HEK293 (cell line): ENCODE measurements at regions not wholly inside any gene's neighbourhood (a gene's known extent, or its start where the extent isn't known, plus 50 kb on each side); places are given as distances from the start of the nearest gene placed in this dataset.

ENCODE experiments used
- HOXC10 ChIP-seq: sonication (generic); formaldehyde crosslinking; IDR thresholded peaks from 2 replicates; pipeline ENCODE4 v1.8.1; 2023; ENCODE audit warnings: mild to moderate bottlenecking, missing genetic modification reagents
- KLF8 ChIP-seq: fragments of 450-650 bp; formaldehyde crosslinking; IDR thresholded peaks from 2 replicates; pipeline ENCODE4 v1.5.1; 2016; ENCODE audit warnings: missing biosample characterization, missing genetic modification characterization
- WT1 ChIP-seq: fragments of 450-650 bp; formaldehyde crosslinking; IDR thresholded peaks from 2 replicates; pipeline ENCODE4 v1.5.1; 2016; ENCODE audit warnings: missing biosample characterization, missing genetic modification characterization
- YY2 ChIP-seq: fragments of 450-650 bp; formaldehyde crosslinking; IDR thresholded peaks from 2 replicates; pipeline ENCODE4 v1.5.1; 2016; ENCODE audit warnings: missing biosample characterization, missing genetic modification characterization
- ZFP37 ChIP-seq: fragments of 450-650 bp; formaldehyde crosslinking; IDR thresholded peaks from 2 replicates; pipeline ENCODE4 v1.5.1; 2016; ENCODE audit warnings: missing biosample characterization, missing genetic modification characterization
- ZNF138 ChIP-seq: fragments of 450-650 bp; formaldehyde crosslinking; IDR thresholded peaks from 2 replicates; pipeline ENCODE4 v1.5.1; 2016; ENCODE audit warnings: missing biosample characterization, missing genetic modification characterization, borderline replicate concordance
- ZNF2 ChIP-seq: fragments of 450-650 bp; formaldehyde crosslinking; IDR thresholded peaks from 2 replicates; pipeline ENCODE4 v1.5.1; 2016; ENCODE audit warnings: missing biosample characterization, missing genetic modification characterization
- ZNF292 ChIP-seq: fragments of 450-650 bp; formaldehyde crosslinking; IDR thresholded peaks from 2 replicates; pipeline ENCODE4 v1.5.1; 2016; ENCODE audit warnings: low read depth, missing biosample characterization, missing genetic modification characterization, borderline replicate concordance
- ZNF426 ChIP-seq: fragments of 450-650 bp; formaldehyde crosslinking; IDR thresholded peaks from 2 replicates; pipeline ENCODE4 v1.5.1; 2017; ENCODE audit warnings: missing biosample characterization, missing genetic modification characterization, mild to moderate bottlenecking, inconsistent platforms, moderate library complexity
- ZNF530 ChIP-seq: fragments of 450-650 bp; formaldehyde crosslinking; IDR thresholded peaks from 2 replicates; pipeline ENCODE4 v1.5.1; 2016; ENCODE audit warnings: low read depth, missing biosample characterization, missing genetic modification characterization
- ZNF658 ChIP-seq: fragments of 450-650 bp; formaldehyde crosslinking; IDR thresholded peaks from 2 replicates; pipeline ENCODE4; 2016; ENCODE audit warnings: missing biosample characterization, missing genetic modification characterization
- ZNF777 ChIP-seq: fragments of 450-650 bp; formaldehyde crosslinking; IDR thresholded peaks from 2 replicates; pipeline ENCODE4 v1.5.1; 2017; ENCODE audit warnings: missing biosample characterization, missing genetic modification characterization, borderline replicate concordance
- ZNF830 ChIP-seq: fragments of 450-650 bp; IDR thresholded peaks from 2 replicates; pipeline ENCODE4 v1.5.0; 2018; ENCODE audit warnings: missing biosample characterization, missing genetic modification characterization, low read depth, mild to moderate bottlenecking, moderate library complexity
- TF ChIP-seq, protein P1 (sequence below): fragments of 450-650 bp; formaldehyde crosslinking; IDR thresholded peaks from 2 replicates; pipeline ENCODE4 v1.5.1; 2016; ENCODE audit warnings: missing biosample characterization, missing genetic modification characterization
- TF ChIP-seq, protein P2 (sequence below): fragments of 450-650 bp; formaldehyde crosslinking; IDR thresholded peaks from 2 replicates; pipeline ENCODE4; 2016; ENCODE audit warnings: missing biosample characterization, missing genetic modification characterization
- TF ChIP-seq, protein P3 (sequence below): fragments of 450-650 bp; formaldehyde crosslinking; IDR thresholded peaks from 2 replicates; pipeline ENCODE4 v1.5.1; 2016; ENCODE audit warnings: missing biosample characterization, missing genetic modification characterization, low read depth
- TF ChIP-seq, protein P4 (sequence below): fragments of 450-650 bp; formaldehyde crosslinking; IDR thresholded peaks from 2 replicates; pipeline ENCODE4 v1.5.1; 2017; ENCODE audit warnings: missing biosample characterization, missing genetic modification characterization
- TF ChIP-seq, protein P5 (sequence below): fragments of 450-650 bp; formaldehyde crosslinking; IDR thresholded peaks from 2 replicates; pipeline ENCODE4 v1.5.1; 2016; ENCODE audit warnings: missing biosample characterization, missing genetic modification characterization
- TF ChIP-seq, protein P6 (sequence below): fragments of 450-650 bp; IDR thresholded peaks from 2 replicates; pipeline ENCODE4 v1.5.1; 2018; ENCODE audit warnings: missing biosample characterization, missing genetic modification characterization
- TF ChIP-seq, protein P7 (sequence below): fragments of 450-650 bp; formaldehyde crosslinking; IDR thresholded peaks from 2 replicates; pipeline ENCODE4 v1.5.1; 2016; ENCODE audit warnings: missing biosample characterization, missing genetic modification characterization
- TF ChIP-seq, protein P8 (sequence below): fragments of 450-650 bp; formaldehyde crosslinking; IDR thresholded peaks from 2 replicates; pipeline ENCODE4 v1.5.1; 2017; ENCODE audit warnings: missing biosample characterization, missing genetic modification characterization
- TF ChIP-seq, protein P9 (sequence below): fragments of 450-650 bp; formaldehyde crosslinking; IDR thresholded peaks from 2 replicates; pipeline ENCODE4 v1.5.1; 2016; ENCODE audit warnings: missing biosample characterization, missing genetic modification characterization
- TF ChIP-seq, protein P10 (sequence below): fragments of 450-650 bp; formaldehyde crosslinking; IDR thresholded peaks from 2 replicates; pipeline ENCODE4 v1.5.1; 2016; ENCODE audit warnings: missing biosample characterization, missing genetic modification characterization

DNA sequence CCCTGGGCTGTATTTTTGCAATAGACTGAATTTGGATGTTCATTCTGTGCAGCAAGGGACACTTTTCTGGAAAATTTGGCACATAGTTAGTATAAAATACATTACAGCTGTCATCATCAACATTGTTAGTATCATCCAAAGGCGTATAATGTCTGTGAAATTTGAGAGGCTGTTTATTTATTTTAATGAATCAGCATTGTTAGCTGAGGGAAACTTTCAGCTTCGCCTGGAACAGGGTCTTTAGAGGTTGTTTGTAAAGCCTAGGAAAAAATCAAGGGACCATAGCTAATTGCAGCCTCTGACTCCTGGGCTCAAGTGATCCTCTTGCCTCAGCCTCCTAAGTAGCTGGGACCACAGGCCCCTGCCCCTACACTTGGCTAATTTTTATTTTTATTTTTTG lies 106.8 kb upstream of the USP24 start (continued):
- TF ChIP-seq ZNF830 (tag by site-specific recombination) (no peak), ZNF292 (no peak), ZFP37 (tag by site-specific recombination) (no peak), WT1 (tag by site-specific recombination) (peak; percentile 25; the same call in 1 of the 2 replicates), HOXC10 (CRISPR knock-in tag) (no peak), ZNF426 (tag by site-specific recombination) (no peak), YY2 (tag by site-specific recombination) (no peak), KLF8 (tag by site-specific recombination) (peak; percentile 40; the same call in 1 of the 2 replicates), ZNF658 (no peak), ZNF138 (tag by site-specific recombination) (no peak), ZNF2 (tag by site-specific recombination) (no peak), ZNF530 (tag by site-specific recombination) (no peak), ZNF777 (tag by site-specific recombination) (no peak)
- TF ChIP-seq, protein P1, sequence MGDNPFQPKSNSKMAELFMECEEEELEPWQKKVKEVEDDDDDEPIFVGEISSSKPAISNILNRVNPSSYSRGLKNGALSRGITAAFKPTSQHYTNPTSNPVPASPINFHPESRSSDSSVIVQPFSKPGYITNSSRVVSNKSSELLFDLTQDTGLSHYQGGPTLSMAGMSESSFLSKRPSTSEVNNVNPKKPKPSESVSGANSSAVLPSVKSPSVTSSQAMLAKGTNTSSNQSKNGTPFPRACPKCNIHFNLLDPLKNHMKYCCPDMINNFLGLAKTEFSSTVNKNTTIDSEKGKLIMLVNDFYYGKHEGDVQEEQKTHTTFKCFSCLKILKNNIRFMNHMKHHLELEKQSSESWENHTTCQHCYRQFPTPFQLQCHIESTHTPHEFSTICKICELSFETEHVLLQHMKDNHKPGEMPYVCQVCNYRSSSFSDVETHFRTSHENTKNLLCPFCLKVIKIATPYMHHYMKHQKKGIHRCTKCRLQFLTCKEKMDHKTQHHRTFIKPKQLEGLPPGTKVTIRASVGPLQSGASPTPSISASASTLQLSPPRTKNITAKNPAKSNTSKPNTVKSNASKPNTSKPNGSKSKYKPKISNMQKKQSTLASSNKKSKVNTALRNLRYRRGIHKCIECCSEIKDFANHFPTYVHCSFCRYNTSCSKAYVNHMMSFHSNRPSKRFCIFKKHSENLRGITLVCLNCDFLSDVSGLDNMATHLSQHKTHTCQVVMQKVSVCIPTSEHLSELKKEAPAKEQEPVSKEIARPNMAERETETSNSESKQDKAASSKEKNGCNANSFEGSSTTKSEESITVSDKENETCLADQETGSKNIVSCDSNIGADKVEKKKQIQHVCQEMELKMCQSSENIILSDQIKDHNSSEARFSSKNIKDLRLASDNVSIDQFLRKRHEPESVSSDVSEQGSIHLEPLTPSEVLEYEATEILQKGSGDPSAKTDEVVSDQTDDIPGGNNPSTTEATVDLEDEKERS (tag by site-specific recombination), result no peak
- TF ChIP-seq, protein P2, sequence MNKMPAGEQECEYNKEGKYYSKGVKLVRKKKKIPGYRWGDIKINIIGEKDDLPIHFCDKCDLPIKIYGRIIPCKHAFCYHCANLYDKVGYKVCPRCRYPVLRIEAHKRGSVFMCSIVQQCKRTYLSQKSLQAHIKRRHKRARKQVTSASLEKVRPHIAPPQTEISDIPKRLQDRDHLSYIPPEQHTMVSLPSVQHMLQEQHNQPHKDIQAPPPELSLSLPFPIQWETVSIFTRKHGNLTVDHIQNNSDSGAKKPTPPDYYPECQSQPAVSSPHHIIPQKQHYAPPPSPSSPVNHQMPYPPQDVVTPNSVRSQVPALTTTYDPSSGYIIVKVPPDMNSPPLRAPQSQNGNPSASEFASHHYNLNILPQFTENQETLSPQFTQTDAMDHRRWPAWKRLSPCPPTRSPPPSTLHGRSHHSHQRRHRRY (tag by site-specific recombination), result no peak
- TF ChIP-seq, protein P3, sequence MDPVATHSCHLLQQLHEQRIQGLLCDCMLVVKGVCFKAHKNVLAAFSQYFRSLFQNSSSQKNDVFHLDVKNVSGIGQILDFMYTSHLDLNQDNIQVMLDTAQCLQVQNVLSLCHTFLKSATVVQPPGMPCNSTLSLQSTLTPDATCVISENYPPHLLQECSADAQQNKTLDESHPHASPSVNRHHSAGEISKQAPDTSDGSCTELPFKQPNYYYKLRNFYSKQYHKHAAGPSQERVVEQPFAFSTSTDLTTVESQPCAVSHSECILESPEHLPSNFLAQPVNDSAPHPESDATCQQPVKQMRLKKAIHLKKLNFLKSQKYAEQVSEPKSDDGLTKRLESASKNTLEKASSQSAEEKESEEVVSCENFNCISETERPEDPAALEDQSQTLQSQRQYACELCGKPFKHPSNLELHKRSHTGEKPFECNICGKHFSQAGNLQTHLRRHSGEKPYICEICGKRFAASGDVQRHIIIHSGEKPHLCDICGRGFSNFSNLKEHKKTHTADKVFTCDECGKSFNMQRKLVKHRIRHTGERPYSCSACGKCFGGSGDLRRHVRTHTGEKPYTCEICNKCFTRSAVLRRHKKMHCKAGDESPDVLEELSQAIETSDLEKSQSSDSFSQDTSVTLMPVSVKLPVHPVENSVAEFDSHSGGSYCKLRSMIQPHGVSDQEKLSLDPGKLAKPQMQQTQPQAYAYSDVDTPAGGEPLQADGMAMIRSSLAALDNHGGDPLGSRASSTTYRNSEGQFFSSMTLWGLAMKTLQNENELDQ (tag by site-specific recombination), result no peak
- TF ChIP-seq, protein P4, sequence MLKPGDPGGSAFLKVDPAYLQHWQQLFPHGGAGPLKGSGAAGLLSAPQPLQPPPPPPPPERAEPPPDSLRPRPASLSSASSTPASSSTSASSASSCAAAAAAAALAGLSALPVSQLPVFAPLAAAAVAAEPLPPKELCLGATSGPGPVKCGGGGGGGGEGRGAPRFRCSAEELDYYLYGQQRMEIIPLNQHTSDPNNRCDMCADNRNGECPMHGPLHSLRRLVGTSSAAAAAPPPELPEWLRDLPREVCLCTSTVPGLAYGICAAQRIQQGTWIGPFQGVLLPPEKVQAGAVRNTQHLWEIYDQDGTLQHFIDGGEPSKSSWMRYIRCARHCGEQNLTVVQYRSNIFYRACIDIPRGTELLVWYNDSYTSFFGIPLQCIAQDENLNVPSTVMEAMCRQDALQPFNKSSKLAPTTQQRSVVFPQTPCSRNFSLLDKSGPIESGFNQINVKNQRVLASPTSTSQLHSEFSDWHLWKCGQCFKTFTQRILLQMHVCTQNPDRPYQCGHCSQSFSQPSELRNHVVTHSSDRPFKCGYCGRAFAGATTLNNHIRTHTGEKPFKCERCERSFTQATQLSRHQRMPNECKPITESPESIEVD (tag by site-specific recombination), result peak; percentile 56; the same call in 1 of the 2 replicates
- TF ChIP-seq, protein P5, sequence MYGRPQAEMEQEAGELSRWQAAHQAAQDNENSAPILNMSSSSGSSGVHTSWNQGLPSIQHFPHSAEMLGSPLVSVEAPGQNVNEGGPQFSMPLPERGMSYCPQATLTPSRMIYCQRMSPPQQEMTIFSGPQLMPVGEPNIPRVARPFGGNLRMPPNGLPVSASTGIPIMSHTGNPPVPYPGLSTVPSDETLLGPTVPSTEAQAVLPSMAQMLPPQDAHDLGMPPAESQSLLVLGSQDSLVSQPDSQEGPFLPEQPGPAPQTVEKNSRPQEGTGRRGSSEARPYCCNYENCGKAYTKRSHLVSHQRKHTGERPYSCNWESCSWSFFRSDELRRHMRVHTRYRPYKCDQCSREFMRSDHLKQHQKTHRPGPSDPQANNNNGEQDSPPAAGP, result 0 out of 2 replicates have a peak, but pooled peaks have one; percentile 21
- TF ChIP-seq, protein P6, sequence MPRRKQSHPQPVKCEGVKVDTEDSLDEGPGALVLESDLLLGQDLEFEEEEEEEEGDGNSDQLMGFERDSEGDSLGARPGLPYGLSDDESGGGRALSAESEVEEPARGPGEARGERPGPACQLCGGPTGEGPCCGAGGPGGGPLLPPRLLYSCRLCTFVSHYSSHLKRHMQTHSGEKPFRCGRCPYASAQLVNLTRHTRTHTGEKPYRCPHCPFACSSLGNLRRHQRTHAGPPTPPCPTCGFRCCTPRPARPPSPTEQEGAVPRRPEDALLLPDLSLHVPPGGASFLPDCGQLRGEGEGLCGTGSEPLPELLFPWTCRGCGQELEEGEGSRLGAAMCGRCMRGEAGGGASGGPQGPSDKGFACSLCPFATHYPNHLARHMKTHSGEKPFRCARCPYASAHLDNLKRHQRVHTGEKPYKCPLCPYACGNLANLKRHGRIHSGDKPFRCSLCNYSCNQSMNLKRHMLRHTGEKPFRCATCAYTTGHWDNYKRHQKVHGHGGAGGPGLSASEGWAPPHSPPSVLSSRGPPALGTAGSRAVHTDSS (tag by site-specific recombination), result no peak
- TF ChIP-seq, protein P7, sequence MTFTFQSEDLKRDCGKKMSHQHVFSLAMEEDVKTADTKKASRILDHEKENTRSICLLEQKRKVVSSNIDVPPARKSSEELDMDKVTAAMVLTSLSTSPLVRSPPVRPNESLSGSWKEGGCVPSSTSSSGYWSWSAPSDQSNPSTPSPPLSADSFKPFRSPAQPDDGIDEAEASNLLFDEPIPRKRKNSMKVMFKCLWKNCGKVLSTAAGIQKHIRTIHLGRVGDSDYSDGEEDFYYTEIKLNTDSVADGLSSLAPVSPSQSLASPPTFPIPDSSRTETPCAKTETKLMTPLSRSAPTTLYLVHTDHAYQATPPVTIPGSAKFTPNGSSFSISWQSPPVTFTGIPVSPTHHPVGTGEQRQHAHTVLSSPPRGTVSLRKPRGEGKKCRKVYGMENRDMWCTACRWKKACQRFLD, result no peak
- TF ChIP-seq, protein P8, sequence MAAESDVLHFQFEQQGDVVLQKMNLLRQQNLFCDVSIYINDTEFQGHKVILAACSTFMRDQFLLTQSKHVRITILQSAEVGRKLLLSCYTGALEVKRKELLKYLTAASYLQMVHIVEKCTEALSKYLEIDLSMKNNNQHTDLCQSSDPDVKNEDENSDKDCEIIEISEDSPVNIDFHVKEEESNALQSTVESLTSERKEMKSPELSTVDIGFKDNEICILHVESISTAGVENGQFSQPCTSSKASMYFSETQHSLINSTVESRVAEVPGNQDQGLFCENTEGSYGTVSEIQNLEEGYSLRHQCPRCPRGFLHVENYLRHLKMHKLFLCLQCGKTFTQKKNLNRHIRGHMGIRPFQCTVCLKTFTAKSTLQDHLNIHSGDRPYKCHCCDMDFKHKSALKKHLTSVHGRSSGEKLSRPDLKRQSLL, result no peak
- TF ChIP-seq, protein P9, sequence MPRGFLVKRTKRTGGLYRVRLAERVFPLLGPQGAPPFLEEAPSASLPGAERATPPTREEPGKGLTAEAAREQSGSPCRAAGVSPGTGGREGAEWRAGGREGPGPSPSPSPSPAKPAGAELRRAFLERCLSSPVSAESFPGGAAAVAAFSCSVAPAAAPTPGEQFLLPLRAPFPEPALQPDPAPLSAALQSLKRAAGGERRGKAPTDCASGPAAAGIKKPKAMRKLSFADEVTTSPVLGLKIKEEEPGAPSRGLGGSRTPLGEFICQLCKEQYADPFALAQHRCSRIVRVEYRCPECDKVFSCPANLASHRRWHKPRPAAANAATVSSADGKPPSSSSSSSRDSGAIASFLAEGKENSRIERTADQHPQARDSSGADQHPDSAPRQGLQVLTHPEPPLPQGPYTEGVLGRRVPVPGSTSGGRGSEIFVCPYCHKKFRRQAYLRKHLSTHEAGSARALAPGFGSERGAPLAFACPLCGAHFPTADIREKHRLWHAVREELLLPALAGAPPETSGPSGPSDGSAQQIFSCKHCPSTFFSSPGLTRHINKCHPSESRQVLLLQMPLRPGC, result no peak
- TF ChIP-seq, protein P10, sequence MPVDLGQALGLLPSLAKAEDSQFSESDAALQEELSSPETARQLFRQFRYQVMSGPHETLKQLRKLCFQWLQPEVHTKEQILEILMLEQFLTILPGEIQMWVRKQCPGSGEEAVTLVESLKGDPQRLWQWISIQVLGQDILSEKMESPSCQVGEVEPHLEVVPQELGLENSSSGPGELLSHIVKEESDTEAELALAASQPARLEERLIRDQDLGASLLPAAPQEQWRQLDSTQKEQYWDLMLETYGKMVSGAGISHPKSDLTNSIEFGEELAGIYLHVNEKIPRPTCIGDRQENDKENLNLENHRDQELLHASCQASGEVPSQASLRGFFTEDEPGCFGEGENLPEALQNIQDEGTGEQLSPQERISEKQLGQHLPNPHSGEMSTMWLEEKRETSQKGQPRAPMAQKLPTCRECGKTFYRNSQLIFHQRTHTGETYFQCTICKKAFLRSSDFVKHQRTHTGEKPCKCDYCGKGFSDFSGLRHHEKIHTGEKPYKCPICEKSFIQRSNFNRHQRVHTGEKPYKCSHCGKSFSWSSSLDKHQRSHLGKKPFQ (tag by site-specific recombination), result no peak
